Subcutaneous abdominal adipose tissue (tissue), 5 donors: ENCODE measurements at regions not wholly inside any gene's neighbourhood (a gene's known extent, or its start where the extent isn't known, plus 50 kb on each side); places are given as distances from the start of the nearest gene placed in this dataset.
"Not testable (repeated sequence)": the region's sequence is repeated elsewhere in the genome, so short reads cannot be mapped to it uniquely, and the experiment has no call there.

ENCODE experiments used
- H3K27ac ChIP-seq: one replicate; pipeline ENCODE4 v1.7.0; 2013; ENCODE audit warnings: low read depth, mild to moderate bottlenecking, inconsistent platforms, low read length, moderate library complexity
- H3K27me3 ChIP-seq, 5 donors: one replicate each; pipeline ENCODE4 v1.7.0; 2013; ENCODE audit warnings: low read length in 5 of 5, inconsistent platforms in 1 of 5; ENCODE audit not compliant: control insufficient read depth in 5 of 5, insufficient read depth in 4 of 5
- H3K36me3 ChIP-seq, 5 donors: one replicate each; pipeline ENCODE4 v1.7.0; 2013; ENCODE audit warnings: low read length in 5 of 5; ENCODE audit not compliant: control insufficient read depth in 5 of 5, insufficient read depth in 5 of 5
- H3K4me1 ChIP-seq, 5 donors: one replicate each; pipeline ENCODE4 v1.7.0; 2013; ENCODE audit warnings: low read length in 5 of 5, mild to moderate bottlenecking in 3 of 5, moderate library complexity in 1 of 5; ENCODE audit not compliant: control insufficient read depth in 5 of 5, insufficient read depth in 5 of 5
- H3K4me3 ChIP-seq, 5 donors: one replicate each; pipeline ENCODE4 v1.7.0; 2013; ENCODE audit warnings: low read length in 5 of 5, low read depth in 1 of 5
- H3K9ac ChIP-seq, 5 donors: one replicate each; pipeline ENCODE4 v1.7.0; 2013; ENCODE audit warnings: low read length in 5 of 5, mild to moderate bottlenecking in 4 of 5, moderate library complexity in 3 of 5
- H3K9me3 ChIP-seq, 5 donors: one replicate each; pipeline ENCODE4 v1.7.0; 2013; ENCODE audit warnings: low read length in 5 of 5; ENCODE audit not compliant: control insufficient read depth in 5 of 5
- donor health status: healthy.
- donor health status: healthy.
- donor health status: healthy.
- donor health status: healthy.
- donor health status: healthy.

DNA sequence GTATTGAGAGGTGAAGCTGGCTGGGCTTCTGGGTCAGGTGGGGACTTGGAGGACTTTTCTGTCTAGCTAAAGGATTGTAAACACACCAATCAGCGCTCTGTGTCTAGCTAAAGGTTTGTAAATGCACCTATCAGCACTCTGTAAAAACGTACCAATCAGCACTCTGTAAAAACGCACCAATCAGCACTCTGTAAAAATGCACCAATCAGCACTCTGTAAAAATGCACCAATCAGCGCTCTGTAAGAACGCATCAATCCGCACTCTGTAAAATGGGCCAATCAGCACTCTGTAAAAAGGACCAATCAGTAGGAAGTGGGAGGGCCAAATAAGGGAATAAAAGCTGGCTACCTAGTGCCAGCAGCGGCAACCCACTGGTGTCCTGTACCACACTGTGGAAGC, 56.1 kb upstream of the ALG10 start:
- H3K36me3 ChIP-seq, H3K4me3 ChIP-seq, H3K27ac ChIP-seq, H3K27me3 ChIP-seq, H3K9me3 ChIP-seq, H3K9ac ChIP-seq, H3K4me1 ChIP-seq: not testable (repeated sequence)

DNA sequence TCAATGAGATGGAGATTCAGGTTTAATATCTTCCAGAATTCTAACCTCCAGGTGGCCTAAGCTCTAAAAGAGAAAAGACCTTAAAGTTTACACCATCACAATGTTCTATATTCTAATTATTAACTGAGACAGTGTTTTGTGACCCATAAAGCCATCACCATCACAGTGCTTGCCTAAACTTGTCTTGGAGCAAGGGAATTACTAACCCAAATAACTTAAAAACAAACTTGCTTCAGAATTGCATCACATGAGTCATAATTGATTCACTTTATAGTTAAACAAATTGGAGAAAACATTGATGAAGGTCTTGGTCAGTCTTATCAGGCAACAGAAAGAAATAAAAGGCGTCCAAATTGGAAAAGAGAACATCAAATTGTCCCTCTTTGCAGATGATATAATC, 54.5 kb upstream of the ALG10 start:
- H3K9ac ChIP-seq = no peak overlapping the region
- H3K4me1 ChIP-seq = no peaks in the 10 kb centered on the region
- H3K27me3 ChIP-seq = no peaks in the 10 kb centered on the region
- no peak overlapping the region for H3K27ac ChIP-seq
- H3K4me3 ChIP-seq = no peak overlapping the region
- peaks cover 0 to under 1% (median 0%) of the 10 kb centered on the region in 5 donors for H3K9me3 ChIP-seq
- no peaks in the 10 kb centered on the region for H3K36me3 ChIP-seq
